ENCODE measurements at regions not wholly inside any gene's neighbourhood (a gene's known extent, or its start where the extent isn't known, plus 50 kb on each side); places are given as distances from the start of the nearest gene placed in this dataset.

DNA sequence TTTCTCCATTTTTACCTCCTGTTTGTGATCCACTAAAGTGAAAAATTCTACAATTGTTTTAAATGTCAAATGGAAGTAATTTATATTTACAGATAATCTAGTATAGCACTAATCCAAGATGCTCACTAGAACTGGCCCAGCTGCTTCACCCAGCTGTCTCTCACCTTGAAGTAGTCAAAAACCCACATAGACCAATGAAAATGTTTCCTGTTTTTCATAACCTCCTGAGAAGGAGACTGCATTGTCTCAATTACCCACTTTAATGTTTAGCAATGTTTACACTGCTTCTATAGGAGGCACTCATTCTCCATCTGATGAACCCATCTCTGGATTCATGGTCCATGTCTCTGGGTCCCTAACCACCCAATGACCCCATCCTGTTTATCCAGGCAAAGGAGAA is 56.1 kb upstream of the ADO start:
- Histone ChIP-seq H3K36me3 (no peaks in the 10 kb centered on the region), H3K27me3 (no peaks in the 10 kb centered on the region), H3K9me3 (no peaks in the 10 kb centered on the region), H3K4me1 (no peaks in the 10 kb centered on the region), H3K4me3 (no peak overlapping the region), H3K27ac (no peak overlapping the region)
- DNase-seq, result no peak
- TF ChIP-seq, protein P1, sequence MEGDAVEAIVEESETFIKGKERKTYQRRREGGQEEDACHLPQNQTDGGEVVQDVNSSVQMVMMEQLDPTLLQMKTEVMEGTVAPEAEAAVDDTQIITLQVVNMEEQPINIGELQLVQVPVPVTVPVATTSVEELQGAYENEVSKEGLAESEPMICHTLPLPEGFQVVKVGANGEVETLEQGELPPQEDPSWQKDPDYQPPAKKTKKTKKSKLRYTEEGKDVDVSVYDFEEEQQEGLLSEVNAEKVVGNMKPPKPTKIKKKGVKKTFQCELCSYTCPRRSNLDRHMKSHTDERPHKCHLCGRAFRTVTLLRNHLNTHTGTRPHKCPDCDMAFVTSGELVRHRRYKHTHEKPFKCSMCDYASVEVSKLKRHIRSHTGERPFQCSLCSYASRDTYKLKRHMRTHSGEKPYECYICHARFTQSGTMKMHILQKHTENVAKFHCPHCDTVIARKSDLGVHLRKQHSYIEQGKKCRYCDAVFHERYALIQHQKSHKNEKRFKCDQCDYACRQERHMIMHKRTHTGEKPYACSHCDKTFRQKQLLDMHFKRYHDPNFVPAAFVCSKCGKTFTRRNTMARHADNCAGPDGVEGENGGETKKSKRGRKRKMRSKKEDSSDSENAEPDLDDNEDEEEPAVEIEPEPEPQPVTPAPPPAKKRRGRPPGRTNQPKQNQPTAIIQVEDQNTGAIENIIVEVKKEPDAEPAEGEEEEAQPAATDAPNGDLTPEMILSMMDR (IDR thresholded peaks at IDR 0.05), result no peak
- no peak for TF ChIP-seq POLR2A (IDR thresholded peaks at IDR 0.05)

- no peak overlapping the region for H3K4me3 ChIP-seq
- H3K4me1 ChIP-seq, result no peaks in the 10 kb centered on the region
- H3K36me3 ChIP-seq, result no peaks in the 10 kb centered on the region
- no peak for DNase-seq
- TF ChIP-seq, protein P1 (IDR thresholded peaks at IDR 0.05), result no peak
- TF ChIP-seq POLR2A (IDR thresholded peaks at IDR 0.05), result no peak
- H3K9me3 ChIP-seq, result no peaks in the 10 kb centered on the region
- no peak overlapping the region for H3K27ac ChIP-seq
- no peaks in the 10 kb centered on the region for H3K27me3 ChIP-seq
These were observed 55.3 kb upstream of the ADO start for GRCh38 chr10:62749093-62749683.

Small RNAs in the stretch of these regions (small RNA-seq; reads per million reads assigned to genes)
- 0 reads per million in 2 donors for gene ALDH7A1P4

Data from Peyer's patch (tissue), 4 donors.